ENCODE measurements at regions not wholly inside any gene's neighbourhood (a gene's known extent, or its start where the extent isn't known, plus 50 kb on each side); places are given as distances from the start of the nearest gene placed in this dataset.

GRCh38 chr12:111038077-111038476 is 117.7 kb upstream of the MYL2 start:
- Histone ChIP-seq H3K27ac (ENCODE audit: low read depth, low read length) (no peak overlapping the region), H3K4me2 (ENCODE audit: insufficient read depth, low read length) (no peak overlapping the region), H2AFZ (ENCODE audit: low read length) (no peak overlapping the region), H3K79me2 (ENCODE audit: insufficient read depth, low read length) (no peaks in the 10 kb centered on the region), H3K9me3 (ENCODE audit: low read depth, low read length) (no peaks in the 10 kb centered on the region), H3K4me3 (ENCODE audit: insufficient read depth, low read length) (no peak overlapping the region), H4K20me1 (ENCODE audit: insufficient read depth, low read length) (no peaks in the 10 kb centered on the region), H3K4me1 (ENCODE audit: insufficient read depth, low read length) (no peaks in the 10 kb centered on the region), H3K36me3 (ENCODE audit: insufficient read depth, low read length) (no peaks in the 10 kb centered on the region), H3K27me3 (ENCODE audit: insufficient read depth, low read length) (peaks cover 51% of the 10 kb centered on the region)
- TF ChIP-seq, protein P1, sequence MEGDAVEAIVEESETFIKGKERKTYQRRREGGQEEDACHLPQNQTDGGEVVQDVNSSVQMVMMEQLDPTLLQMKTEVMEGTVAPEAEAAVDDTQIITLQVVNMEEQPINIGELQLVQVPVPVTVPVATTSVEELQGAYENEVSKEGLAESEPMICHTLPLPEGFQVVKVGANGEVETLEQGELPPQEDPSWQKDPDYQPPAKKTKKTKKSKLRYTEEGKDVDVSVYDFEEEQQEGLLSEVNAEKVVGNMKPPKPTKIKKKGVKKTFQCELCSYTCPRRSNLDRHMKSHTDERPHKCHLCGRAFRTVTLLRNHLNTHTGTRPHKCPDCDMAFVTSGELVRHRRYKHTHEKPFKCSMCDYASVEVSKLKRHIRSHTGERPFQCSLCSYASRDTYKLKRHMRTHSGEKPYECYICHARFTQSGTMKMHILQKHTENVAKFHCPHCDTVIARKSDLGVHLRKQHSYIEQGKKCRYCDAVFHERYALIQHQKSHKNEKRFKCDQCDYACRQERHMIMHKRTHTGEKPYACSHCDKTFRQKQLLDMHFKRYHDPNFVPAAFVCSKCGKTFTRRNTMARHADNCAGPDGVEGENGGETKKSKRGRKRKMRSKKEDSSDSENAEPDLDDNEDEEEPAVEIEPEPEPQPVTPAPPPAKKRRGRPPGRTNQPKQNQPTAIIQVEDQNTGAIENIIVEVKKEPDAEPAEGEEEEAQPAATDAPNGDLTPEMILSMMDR (IDR thresholded peaks at IDR 0.05; ENCODE audit: extremely low read depth, low read depth, low read length) = no peak
- no peak for DNase-seq (ENCODE audit: insufficient read length, low spot score, missing footprints)

DNA sequence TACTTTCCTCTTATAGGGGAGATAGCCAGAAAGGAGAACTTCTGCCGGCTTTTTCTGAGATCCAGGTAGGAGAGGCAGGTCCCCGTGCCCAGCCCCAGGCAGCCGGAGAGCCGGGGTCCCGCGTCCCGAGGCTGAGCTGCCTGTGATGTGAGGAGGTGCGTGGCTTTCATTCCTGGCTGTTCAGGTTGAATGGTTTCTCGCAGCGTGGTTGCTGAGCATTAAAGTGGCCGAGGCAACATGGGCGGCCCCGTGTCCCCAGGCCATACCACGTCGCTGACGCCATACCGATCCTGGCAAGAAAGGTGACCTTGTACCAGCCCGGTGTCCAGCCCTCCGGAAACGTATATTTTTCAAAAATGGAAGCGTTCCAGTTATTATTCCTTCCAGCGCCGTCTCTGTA is 116.7 kb upstream of the MYL2 start:
- TF ChIP-seq, protein P1 (IDR thresholded peaks at IDR 0.05; ENCODE audit: extremely low read depth, low read depth, low read length) = no peak
- no peaks in the 10 kb centered on the region for H3K9me3 ChIP-seq (ENCODE audit: low read depth, low read length)
- peaks cover 61% of the 10 kb centered on the region for H3K27me3 ChIP-seq (ENCODE audit: insufficient read depth, low read length)
- no peak overlapping the region for H3K4me3 ChIP-seq (ENCODE audit: insufficient read depth, low read length)
- H3K27ac ChIP-seq (ENCODE audit: low read depth, low read length) = no peak overlapping the region
- no peaks in the 10 kb centered on the region for H3K36me3 ChIP-seq (ENCODE audit: insufficient read depth, low read length)
- H3K79me2 ChIP-seq (ENCODE audit: insufficient read depth, low read length) = no peaks in the 10 kb centered on the region
- no peak overlapping the region for H2AFZ ChIP-seq (ENCODE audit: low read length)
- no peaks in the 10 kb centered on the region for H3K4me1 ChIP-seq (ENCODE audit: insufficient read depth, low read length)
- no peaks in the 10 kb centered on the region for H4K20me1 ChIP-seq (ENCODE audit: insufficient read depth, low read length)
- DNase-seq (ENCODE audit: insufficient read length, low spot score, missing footprints) = no peak
- H3K4me2 ChIP-seq (ENCODE audit: insufficient read depth, low read length) = no peak overlapping the region

GRCh38 chr12:111035578-111036301 is 115.4 kb upstream of the MYL2 start:
- H2AFZ ChIP-seq (ENCODE audit: low read length) = no peak overlapping the region
- TF ChIP-seq, protein P1 (IDR thresholded peaks at IDR 0.05; ENCODE audit: extremely low read depth, low read depth, low read length) = no peak
- no peaks in the 10 kb centered on the region for H3K4me1 ChIP-seq (ENCODE audit: insufficient read depth, low read length)
- H3K27me3 ChIP-seq (ENCODE audit: insufficient read depth, low read length) = peaks cover 73% of the 10 kb centered on the region
- no peak for DNase-seq (ENCODE audit: insufficient read length, low spot score, missing footprints)
- no peak overlapping the region for H3K4me2 ChIP-seq (ENCODE audit: insufficient read depth, low read length)
- no peaks in the 10 kb centered on the region for H3K79me2 ChIP-seq (ENCODE audit: insufficient read depth, low read length)
- H4K20me1 ChIP-seq (ENCODE audit: insufficient read depth, low read length) = no peaks in the 10 kb centered on the region
- no peak overlapping the region for H3K27ac ChIP-seq (ENCODE audit: low read depth, low read length)
- no peaks in the 10 kb centered on the region for H3K36me3 ChIP-seq (ENCODE audit: insufficient read depth, low read length)
- no peak overlapping the region for H3K4me3 ChIP-seq (ENCODE audit: insufficient read depth, low read length)
- H3K9me3 ChIP-seq (ENCODE audit: low read depth, low read length) = no peaks in the 10 kb centered on the region

DNA sequence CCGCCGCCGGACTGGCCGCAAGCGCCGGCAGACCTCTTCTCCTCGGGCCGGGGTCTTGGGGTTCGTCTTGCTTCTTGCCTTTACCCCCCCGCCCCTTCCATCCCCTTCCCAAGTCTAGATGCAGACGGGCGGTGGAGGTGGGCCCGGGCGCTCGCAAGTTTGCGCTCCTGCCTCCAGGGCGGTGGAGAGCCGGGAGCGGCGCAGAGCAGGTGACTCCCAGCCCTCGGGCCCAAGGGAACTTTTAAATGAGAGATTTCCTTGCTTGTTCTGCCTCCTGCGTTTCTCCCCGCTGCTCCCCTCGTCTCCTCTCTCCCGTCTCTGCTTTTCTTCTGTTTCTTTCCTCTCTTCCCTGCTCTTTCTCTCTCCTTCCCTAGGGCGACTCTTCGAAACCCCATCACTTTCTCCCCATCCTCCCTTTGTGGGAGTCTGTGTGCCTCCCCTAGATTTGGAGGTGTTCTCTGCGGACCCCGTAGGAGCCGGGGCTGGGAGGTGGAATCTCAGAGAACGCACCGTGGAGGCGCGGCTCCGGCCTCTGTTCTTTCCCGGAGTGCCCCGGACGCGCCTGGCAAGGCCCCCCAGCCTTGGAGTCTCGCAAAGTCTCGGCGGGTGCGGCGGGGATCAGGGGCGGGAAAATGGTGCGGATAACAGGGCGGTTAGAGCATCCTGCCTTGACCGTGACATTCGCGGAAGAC is 114.7 kb upstream of the MYL2 start:
- Histone ChIP-seq H2AFZ (ENCODE audit: low read length) (no peak overlapping the region), H3K79me2 (ENCODE audit: insufficient read depth, low read length) (no peaks in the 10 kb centered on the region), H3K27me3 (ENCODE audit: insufficient read depth, low read length) (peaks cover 79% of the 10 kb centered on the region), H3K27ac (ENCODE audit: low read depth, low read length) (no peak overlapping the region), H4K20me1 (ENCODE audit: insufficient read depth, low read length) (no peaks in the 10 kb centered on the region), H3K36me3 (ENCODE audit: insufficient read depth, low read length) (no peaks in the 10 kb centered on the region), H3K4me3 (ENCODE audit: insufficient read depth, low read length) (no peak overlapping the region), H3K9me3 (ENCODE audit: low read depth, low read length) (no peaks in the 10 kb centered on the region), H3K4me2 (ENCODE audit: insufficient read depth, low read length) (no peak overlapping the region), H3K4me1 (ENCODE audit: insufficient read depth, low read length) (no peaks in the 10 kb centered on the region)
- no peak for DNase-seq (ENCODE audit: insufficient read length, low spot score, missing footprints)
- TF ChIP-seq, protein P1 (IDR thresholded peaks at IDR 0.05; ENCODE audit: extremely low read depth, low read depth, low read length) = no peak
